GM19351 (cell line): ENCODE measurements at regions not wholly inside any gene's neighbourhood (a gene's known extent, or its start where the extent isn't known, plus 50 kb on each side); places are given as distances from the start of the nearest gene placed in this dataset.
"Not testable (repeated sequence)": the region's sequence is repeated elsewhere in the genome, so short reads cannot be mapped to it uniquely, and the experiment has no call there.

Experiments
- ATAC-seq: cut with Tn5 transposase; IDR thresholded peaks from one replicate; pipeline ENCODE4 v1.9.1; 2021; ENCODE audit warnings: mild to moderate bottlenecking, moderate library complexity; ENCODE audit not compliant: unreplicated experiment

- ATAC-seq = no peak
These were observed 141.8 kb upstream of the FHL2 start for GRCh38 chr2:105540642-105541041.

- ATAC-seq = no peak
These were observed 140.5 kb upstream of the FHL2 start for GRCh38 chr2:105539331-105539730.

- ATAC-seq = no peak
These were observed 140.0 kb upstream of the FHL2 start for GRCh38 chr2:105538840-105539239.

GRCh38 chr2:105537920-105538319 is 139.1 kb upstream of the FHL2 start:
- ATAC-seq = no peak

- ATAC-seq = no peak
These were observed 138.6 kb upstream of the FHL2 start for GRCh38 chr2:105537466-105537865.

- no peak for ATAC-seq
These were observed 137.3 kb upstream of the FHL2 start for GRCh38 chr2:105536175-105536574.

GRCh38 chr2:105529258-105529657 is 130.4 kb upstream of the FHL2 start:
- not testable (repeated sequence) for ATAC-seq

GRCh38 chr2:105526000-105526925 is 127.4 kb upstream of the FHL2 start:
- no peak for ATAC-seq

- ATAC-seq = no peak
These were observed 126.3 kb upstream of the FHL2 start for GRCh38 chr2:105525201-105525600.

- ATAC-seq = no peak
These were observed 123.8 kb upstream of the FHL2 start for GRCh38 chr2:105522645-105523044.

- no peak for ATAC-seq
These were observed 122.8 kb upstream of the FHL2 start for GRCh38 chr2:105521616-105522015.

- ATAC-seq = no peak
These were observed 122.3 kb upstream of the FHL2 start for GRCh38 chr2:105521176-105521575.

- ATAC-seq = no peak
These were observed 120.7 kb upstream of the FHL2 start for GRCh38 chr2:105519516-105519915.

GRCh38 chr2:105518897-105519296 is 120.0 kb upstream of the FHL2 start:
- no peak for ATAC-seq

- no peak for ATAC-seq
These were observed 119.2 kb upstream of the FHL2 start for GRCh38 chr2:105517814-105518705.

GRCh38 chr2:105515581-105516415 is 116.9 kb upstream of the FHL2 start:
- no peak for ATAC-seq

- no peak for ATAC-seq
These were observed 115.7 kb upstream of the FHL2 start for GRCh38 chr2:105514576-105514975.

GRCh38 chr2:105510761-105511528 is 112.1 kb upstream of the FHL2 start:
- no peak for ATAC-seq

- ATAC-seq = no peak
These were observed 110.6 kb upstream of the FHL2 start for GRCh38 chr2:105509269-105510086.
